Stimulated activated CD8-positive, alpha-beta memory T cell treated with anti-CD3 and anti-CD28 coated beads, Interleukin-7, amount 100 ng/mL, for 1 hour (primary cell): ENCODE measurements at regions not wholly inside any gene's neighbourhood (a gene's known extent, or its start where the extent isn't known, plus 50 kb on each side); places are given as distances from the start of the nearest gene placed in this dataset.

ENCODE experiments used
- DNase-seq, 2 donors: peaks; one replicate each; pipeline ENCODE4 v3.0.0-alpha.2; 2020; ENCODE audit warnings: low read depth in 2 of 2

- no peak for DNase-seq
Observed at GRCh38 chr10:29857843-29858701, 201.3 kb downstream of the JCAD start.

- no peak for DNase-seq
Observed at GRCh38 chr10:29856295-29856694, 203.1 kb downstream of the JCAD start.

- DNase-seq = no peak
Observed at GRCh38 chr10:29853913-29854312, 205.5 kb downstream of the JCAD start.

- DNase-seq = no peak
Observed at GRCh38 chr10:29851241-29851640, 208.1 kb downstream of the JCAD start.

GRCh38 chr10:29850371-29850770, 209.0 kb downstream of the JCAD start:
- no peak for DNase-seq

GRCh38 chr10:29849886-29850285, 209.5 kb downstream of the JCAD start:
- no peak for DNase-seq

- no peak for DNase-seq
Observed at GRCh38 chr10:29849126-29849833, 210.1 kb downstream of the JCAD start.

GRCh38 chr10:29846881-29847280, 212.1 kb upstream of the SVIL start:
- DNase-seq = no peak

GRCh38 chr10:29845166-29845565, 210.4 kb upstream of the SVIL start:
- no peak for DNase-seq

GRCh38 chr10:29843143-29843542, 208.4 kb upstream of the SVIL start:
- DNase-seq = no peak

GRCh38 chr10:29841724-29842649, 207.2 kb upstream of the SVIL start:
- DNase-seq = no peak

- DNase-seq = no peak
Observed at GRCh38 chr10:29840516-29841276, 205.9 kb upstream of the SVIL start.

- no peak for DNase-seq
Observed at GRCh38 chr10:29839826-29840515, 205.2 kb upstream of the SVIL start.

GRCh38 chr10:29838539-29838938, 203.8 kb upstream of the SVIL start:
- DNase-seq = no peak

GRCh38 chr10:29837586-29837985, 202.8 kb upstream of the SVIL start:
- no peak for DNase-seq

- no peak for DNase-seq
Observed at GRCh38 chr10:29836396-29836795, 201.6 kb upstream of the SVIL start.

- no peak for DNase-seq
Observed at GRCh38 chr10:29835055-29835454, 200.3 kb upstream of the SVIL start.

- DNase-seq = no peak
Observed at GRCh38 chr10:29830531-29831512, 196.1 kb upstream of the SVIL start.

- no peak for DNase-seq
Observed at GRCh38 chr10:29829776-29830175, 195.0 kb upstream of the SVIL start.

- DNase-seq = no peak
Observed at GRCh38 chr10:29828956-29829355, 194.2 kb upstream of the SVIL start.
